SU-DHL-6 (cell line): ENCODE measurements at regions not wholly inside any gene's neighbourhood (a gene's known extent, or its start where the extent isn't known, plus 50 kb on each side); places are given as distances from the start of the nearest gene placed in this dataset.
A peak's percentile ranks its signal among the peaks of the same experiment; 100 is the strongest.

Experiments
- CTCF ChIP-seq: fragments of 200-600 bp; sonication (generic); IDR thresholded peaks from one replicate; pipeline ENCODE4 v1.5.1; 2017; ENCODE audit warnings: antibody characterized with exemption, mild to moderate bottlenecking, low read length, moderate library complexity; ENCODE audit not compliant: insufficient read depth, poor library complexity, severe bottlenecking
- EZH2phosphoT487 ChIP-seq: fragments of 200-600 bp; sonication (generic), shearing (Covaris generic); conservative IDR thresholded peaks from 2 replicates; pipeline ENCODE4 v1.6.1; 2018; ENCODE audit warnings: mild to moderate bottlenecking, antibody characterized with exemption, low read length, moderate library complexity, mixed read lengths

- peak; percentile 22 for TF ChIP-seq CTCF
- TF ChIP-seq EZH2phosphoT487 = no peak
These were observed 128.9 kb downstream of the KLF13 start for GRCh38 chr15:31455499-31455898.
